Stimulated activated naive CD8-positive, alpha-beta T cell treated with anti-CD3 and anti-CD28 coated beads, Interleukin-15, Interleukin-2, amounts not matched to agents 100 ng/mL and 50 ng/mL, for 24 hours (primary cell): ENCODE measurements at regions not wholly inside any gene's neighbourhood (a gene's known extent, or its start where the extent isn't known, plus 50 kb on each side); places are given as distances from the start of the nearest gene placed in this dataset.

Source experiments
- H3K27ac Mint-ChIP-seq: one replicate; pipeline ENCODE4 v1.8.0; 2021; ENCODE audit warnings: mild to moderate bottlenecking, mixed read lengths
- H3K27me3 Mint-ChIP-seq: one replicate; pipeline ENCODE4 v1.8.0; 2021; ENCODE audit warnings: mixed read lengths
- H3K36me3 Mint-ChIP-seq: one replicate; pipeline ENCODE4 v1.8.0; 2021; ENCODE audit warnings: low read depth, mixed read lengths
- H3K4me1 Mint-ChIP-seq: one replicate; pipeline ENCODE4 v1.8.0; 2021; ENCODE audit warnings: low read depth, mixed read lengths
- H3K4me3 Mint-ChIP-seq: one replicate; pipeline ENCODE4 v1.8.0; 2021; ENCODE audit warnings: mild to moderate bottlenecking, mixed read lengths
- H3K9me3 Mint-ChIP-seq: one replicate; pipeline ENCODE4 v1.8.0; 2021; ENCODE audit warnings: mixed read lengths

- Mint-ChIP-seq H3K27me3 (no peaks in the 10 kb centered on the region), H3K9me3 (peaks cover 5% of the 10 kb centered on the region), H3K36me3 (no peaks in the 10 kb centered on the region), H3K4me3 (no peak overlapping the region), H3K27ac (no peak overlapping the region), H3K4me1 (no peaks in the 10 kb centered on the region)
Measured at GRCh38 chr4:37008199-37008598, 236.3 kb upstream of the NWD2 start.

DNA sequence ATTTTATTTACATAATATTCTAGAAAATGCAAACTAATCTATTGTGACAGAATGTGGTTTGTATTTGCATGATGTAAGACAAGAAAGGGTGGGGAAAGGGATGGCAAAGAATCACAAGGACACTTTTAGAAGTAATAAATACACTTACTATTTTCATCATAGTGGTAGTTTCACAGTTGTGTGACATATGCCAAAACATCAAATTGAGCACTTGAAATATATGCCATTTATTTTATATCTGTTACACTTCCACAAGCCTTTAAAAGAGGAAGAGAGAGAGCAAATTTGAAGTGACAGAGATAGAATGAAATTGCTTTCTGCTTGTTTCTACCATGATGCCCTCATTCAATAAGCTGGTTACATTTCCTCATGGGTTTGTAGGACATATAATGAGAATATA is 230.0 kb upstream of the NWD2 start:
- Mint-ChIP-seq H3K4me3 (no peak overlapping the region), H3K27me3 (no peaks in the 10 kb centered on the region), H3K9me3 (peaks cover 5% of the 10 kb centered on the region), H3K27ac (no peak overlapping the region), H3K4me1 (no peaks in the 10 kb centered on the region), H3K36me3 (no peaks in the 10 kb centered on the region)

DNA sequence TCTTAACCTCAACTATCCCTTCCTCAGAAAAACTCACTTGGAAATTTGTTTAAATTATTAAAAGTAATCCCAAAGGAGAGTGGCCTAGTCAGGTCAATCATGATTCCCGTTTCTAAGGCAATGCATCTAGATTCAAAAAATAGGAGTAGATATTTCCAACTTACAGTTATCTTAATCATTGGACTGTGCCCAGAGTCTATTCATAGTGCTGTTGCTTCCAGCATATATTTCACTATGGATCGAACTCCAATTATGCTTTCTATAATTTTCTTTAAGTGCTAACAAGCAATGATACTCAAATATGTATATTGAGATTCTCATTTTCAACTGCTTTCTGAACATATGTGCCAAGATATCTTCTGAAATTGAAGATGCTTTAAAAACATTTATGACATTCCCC is 229.2 kb upstream of the NWD2 start:
- Mint-ChIP-seq H3K4me1 (no peaks in the 10 kb centered on the region), H3K27ac (no peak overlapping the region), H3K27me3 (no peaks in the 10 kb centered on the region), H3K4me3 (no peak overlapping the region), H3K9me3 (peaks cover 5% of the 10 kb centered on the region), H3K36me3 (no peaks in the 10 kb centered on the region)

DNA sequence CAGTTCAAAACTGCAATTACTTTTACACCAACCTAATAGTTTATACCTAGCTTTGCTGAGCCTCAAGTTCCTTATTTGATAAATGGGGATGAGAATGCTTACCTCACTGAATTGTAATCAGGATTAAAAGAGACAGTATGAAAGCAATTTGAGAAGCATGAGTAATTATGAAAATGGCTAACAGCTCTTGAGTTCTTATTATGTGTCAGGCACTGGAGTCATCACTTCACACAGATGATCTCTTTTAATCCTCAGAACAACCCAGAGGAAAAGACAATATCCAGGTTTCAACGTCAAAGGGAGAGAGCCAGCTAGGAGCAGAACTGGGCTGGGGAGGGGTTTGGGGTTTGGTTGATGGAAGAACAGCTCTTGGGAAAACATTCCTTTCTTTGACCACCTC is 221.0 kb upstream of the NWD2 start:
- H3K4me1 Mint-ChIP-seq: no peaks in the 10 kb centered on the region

GRCh38 chr4:37023996-37024395 is 220.5 kb upstream of the NWD2 start:
- no peaks in the 10 kb centered on the region for H3K4me1 Mint-ChIP-seq
- no peaks in the 10 kb centered on the region for H3K36me3 Mint-ChIP-seq
- H3K9me3 Mint-ChIP-seq: peaks cover 3% of the 10 kb centered on the region
- no peaks in the 10 kb centered on the region for H3K27me3 Mint-ChIP-seq
- H3K27ac Mint-ChIP-seq: no peak overlapping the region
- no peak overlapping the region for H3K4me3 Mint-ChIP-seq

More for the DNA sequence above, 221.0 kb upstream of the NWD2 start:
- H3K27ac Mint-ChIP-seq: no peak overlapping the region
- H3K9me3 Mint-ChIP-seq: peaks cover 3% of the 10 kb centered on the region
- H3K36me3 Mint-ChIP-seq: no peaks in the 10 kb centered on the region
- no peaks in the 10 kb centered on the region for H3K27me3 Mint-ChIP-seq
- H3K4me3 Mint-ChIP-seq: no peak overlapping the region

- Mint-ChIP-seq H3K9me3 (peaks cover 3% of the 10 kb centered on the region), H3K4me1 (no peaks in the 10 kb centered on the region), H3K27ac (no peak overlapping the region), H3K4me3 (no peak overlapping the region), H3K27me3 (no peaks in the 10 kb centered on the region), H3K36me3 (no peaks in the 10 kb centered on the region)
Measured at GRCh38 chr4:37040816-37041215, 203.7 kb upstream of the NWD2 start.

GRCh38 chr4:37043342-37043741 is 201.2 kb upstream of the NWD2 start:
- H3K4me3 Mint-ChIP-seq: no peak overlapping the region
- H3K27ac Mint-ChIP-seq: no peak overlapping the region
- no peaks in the 10 kb centered on the region for H3K36me3 Mint-ChIP-seq
- H3K4me1 Mint-ChIP-seq: no peaks in the 10 kb centered on the region
- H3K9me3 Mint-ChIP-seq: peaks cover 3% of the 10 kb centered on the region
- no peaks in the 10 kb centered on the region for H3K27me3 Mint-ChIP-seq

- H3K27ac Mint-ChIP-seq: no peak overlapping the region
- no peaks in the 10 kb centered on the region for H3K27me3 Mint-ChIP-seq
- peaks cover 2% of the 10 kb centered on the region for H3K9me3 Mint-ChIP-seq
- H3K4me1 Mint-ChIP-seq: no peaks in the 10 kb centered on the region
- H3K4me3 Mint-ChIP-seq: no peak overlapping the region
- H3K36me3 Mint-ChIP-seq: no peaks in the 10 kb centered on the region
Measured at GRCh38 chr4:37051111-37051510, 193.4 kb upstream of the NWD2 start.

- no peak overlapping the region for H3K27ac Mint-ChIP-seq
- no peaks in the 10 kb centered on the region for H3K27me3 Mint-ChIP-seq
- H3K9me3 Mint-ChIP-seq: peaks cover 2% of the 10 kb centered on the region
- H3K4me3 Mint-ChIP-seq: no peak overlapping the region
- H3K4me1 Mint-ChIP-seq: no peaks in the 10 kb centered on the region
- H3K36me3 Mint-ChIP-seq: no peaks in the 10 kb centered on the region
Measured at GRCh38 chr4:37051866-37052265, 192.7 kb upstream of the NWD2 start.

DNA sequence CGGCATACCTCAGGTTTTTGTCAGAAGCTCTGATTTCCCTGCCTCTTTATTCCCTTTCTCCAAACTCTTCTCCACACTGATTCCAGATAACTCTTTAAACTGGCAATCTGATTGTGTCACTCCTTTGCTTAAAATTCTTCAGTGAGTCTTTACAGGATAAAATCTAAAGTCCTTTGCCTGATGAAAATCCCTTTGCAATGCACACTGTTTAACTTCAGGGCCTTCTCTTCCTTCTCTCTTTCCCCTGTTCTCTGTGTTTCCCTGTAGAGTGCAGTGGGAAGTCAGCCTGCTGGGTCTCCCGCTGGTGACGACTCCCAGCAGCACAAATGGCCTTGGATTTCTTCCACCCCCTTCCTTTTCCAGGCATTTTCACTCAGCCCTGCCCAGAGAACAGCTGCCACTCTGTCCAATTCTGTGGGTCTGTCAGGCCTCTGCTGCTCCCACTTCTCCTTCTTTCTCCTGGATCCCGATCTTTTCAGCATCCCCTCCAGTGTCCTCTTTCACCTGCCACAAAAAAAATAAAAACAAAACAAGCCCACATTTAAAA is 189.9 kb upstream of the NWD2 start:
- H3K4me3 Mint-ChIP-seq: no peak overlapping the region
- H3K27ac Mint-ChIP-seq: no peak overlapping the region
- H3K27me3 Mint-ChIP-seq: no peaks in the 10 kb centered on the region
- H3K4me1 Mint-ChIP-seq: no peaks in the 10 kb centered on the region
- H3K9me3 Mint-ChIP-seq: peaks cover 2% of the 10 kb centered on the region
- no peaks in the 10 kb centered on the region for H3K36me3 Mint-ChIP-seq

- H3K27ac Mint-ChIP-seq: no peak overlapping the region
Measured at GRCh38 chr4:37058826-37059225, 185.7 kb upstream of the NWD2 start.

GRCh38 chr4:37066159-37066558 is 178.4 kb upstream of the NWD2 start:
- H3K9me3 Mint-ChIP-seq: no peaks in the 10 kb centered on the region
- no peak overlapping the region for H3K4me3 Mint-ChIP-seq
- H3K36me3 Mint-ChIP-seq: no peaks in the 10 kb centered on the region
- no peaks in the 10 kb centered on the region for H3K4me1 Mint-ChIP-seq
- no peaks in the 10 kb centered on the region for H3K27me3 Mint-ChIP-seq
- no peak overlapping the region for H3K27ac Mint-ChIP-seq

More at GRCh38 chr4:37058826-37059225, 185.7 kb upstream of the NWD2 start:
- H3K27me3 Mint-ChIP-seq: no peaks in the 10 kb centered on the region
- no peaks in the 10 kb centered on the region for H3K4me1 Mint-ChIP-seq
- H3K36me3 Mint-ChIP-seq: no peaks in the 10 kb centered on the region
- no peaks in the 10 kb centered on the region for H3K9me3 Mint-ChIP-seq
- no peak overlapping the region for H3K4me3 Mint-ChIP-seq

DNA sequence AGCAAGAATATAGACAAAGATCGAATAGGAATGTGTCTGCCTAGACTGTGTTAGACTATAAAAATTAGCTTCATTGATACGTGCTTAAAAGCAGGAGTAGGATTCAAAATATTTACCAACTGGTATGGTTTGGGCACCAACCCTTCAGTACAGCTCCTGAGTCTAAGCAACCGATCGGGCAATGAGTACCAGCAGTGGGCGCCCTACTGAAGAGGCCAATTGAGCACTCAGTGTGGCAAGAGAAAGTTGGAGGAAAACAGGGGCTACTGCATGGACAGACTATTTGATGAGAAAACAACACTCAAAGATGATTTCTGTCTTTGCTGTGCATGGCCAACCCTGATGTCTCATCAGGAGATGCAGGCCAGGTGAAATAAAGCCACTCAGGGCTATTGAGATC is 176.0 kb upstream of the NWD2 start:
- no peaks in the 10 kb centered on the region for H3K27me3 Mint-ChIP-seq
- H3K36me3 Mint-ChIP-seq: no peaks in the 10 kb centered on the region
- H3K9me3 Mint-ChIP-seq: peaks cover 6% of the 10 kb centered on the region
- no peak overlapping the region for H3K27ac Mint-ChIP-seq
- H3K4me1 Mint-ChIP-seq: no peaks in the 10 kb centered on the region
- no peak overlapping the region for H3K4me3 Mint-ChIP-seq

GRCh38 chr4:37070041-37070440 is 174.5 kb upstream of the NWD2 start:
- Mint-ChIP-seq H3K4me1 (no peaks in the 10 kb centered on the region), H3K4me3 (no peak overlapping the region), H3K27me3 (no peaks in the 10 kb centered on the region), H3K27ac (no peak overlapping the region), H3K36me3 (no peaks in the 10 kb centered on the region), H3K9me3 (peaks cover 6% of the 10 kb centered on the region)

DNA sequence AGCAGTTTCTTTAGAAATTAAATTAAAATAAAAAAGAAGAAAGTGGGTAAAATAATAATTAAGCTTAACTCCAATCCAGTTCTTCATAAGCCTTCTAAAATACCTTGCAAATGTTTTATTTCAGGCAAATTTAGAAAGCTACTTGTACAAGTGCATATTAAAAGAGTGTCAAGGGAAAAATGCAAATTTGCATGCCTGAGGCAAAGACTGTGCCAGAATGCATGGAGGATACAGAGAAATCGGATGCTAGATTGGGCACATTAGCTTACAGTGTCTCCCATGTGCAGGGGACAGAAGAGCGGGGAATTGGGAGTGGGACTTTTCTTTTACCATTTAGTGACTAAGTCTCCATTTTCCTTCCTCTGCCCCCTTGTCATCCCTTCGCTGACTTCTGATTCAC is 173.0 kb upstream of the NWD2 start:
- H3K9me3 Mint-ChIP-seq: peaks cover 6% of the 10 kb centered on the region
- H3K27ac Mint-ChIP-seq: no peak overlapping the region
- no peaks in the 10 kb centered on the region for H3K27me3 Mint-ChIP-seq
- H3K4me3 Mint-ChIP-seq: no peak overlapping the region
- no peaks in the 10 kb centered on the region for H3K36me3 Mint-ChIP-seq
- no peaks in the 10 kb centered on the region for H3K4me1 Mint-ChIP-seq

DNA sequence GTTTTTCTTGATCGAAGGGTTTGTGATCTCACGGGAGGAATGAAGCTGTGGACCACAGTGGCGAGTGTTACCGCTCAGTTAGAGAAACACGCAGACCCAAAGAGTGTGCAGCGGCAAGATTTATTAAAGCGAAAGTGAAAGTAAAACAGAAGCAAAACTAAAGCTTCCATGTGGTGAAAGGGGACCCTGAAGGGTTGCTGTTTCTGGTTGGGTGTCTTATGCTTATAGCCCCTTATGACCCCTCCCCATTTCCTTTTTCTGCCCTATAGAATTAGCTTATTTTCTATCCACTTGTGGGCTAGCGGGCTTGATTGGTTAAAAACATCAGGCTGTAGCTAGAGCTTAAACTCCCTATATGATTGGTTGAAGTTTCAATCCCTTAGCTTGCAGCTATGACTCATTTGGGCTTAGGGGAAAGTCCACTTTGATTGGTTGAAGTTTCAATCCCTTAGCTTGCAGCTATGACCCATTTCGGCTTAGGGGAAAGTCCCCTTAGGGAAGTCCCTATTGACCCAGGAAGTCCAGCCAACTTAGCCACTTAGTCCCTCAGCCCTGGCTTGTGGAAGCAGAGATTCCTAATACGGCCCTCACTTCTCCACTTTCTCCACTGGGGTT is 171.2 kb upstream of the NWD2 start:
- Mint-ChIP-seq H3K27me3 (no peaks in the 10 kb centered on the region), H3K4me3 (no peak overlapping the region), H3K27ac (no peak overlapping the region), H3K9me3 (peaks cover 6% of the 10 kb centered on the region), H3K36me3 (no peaks in the 10 kb centered on the region), H3K4me1 (no peaks in the 10 kb centered on the region)
